PC-3 (cell line): ENCODE measurements at regions not wholly inside any gene's neighbourhood (a gene's known extent, or its start where the extent isn't known, plus 50 kb on each side); places are given as distances from the start of the nearest gene placed in this dataset.

Source experiments
- ATAC-seq: fragments of 200-7000 bp; cut with Tn5 transposase; 2 replicates; pipeline ENCODE4 v1.9.1; 2020; ENCODE audit warnings: mild to moderate bottlenecking, moderate library complexity
- BruUV-seq: library from RNA; stranded (reverse); fragments of 400-500 nt; replicated peaks from 2 replicates; lab custom pipeline; 2021; lab: Mats Ljungman, UMichigan
- CTCF ChIA-PET: fragments of 300-600 bp; sonication (Branson Sonifier 250); formaldehyde crosslinking; loops from one replicate; lab custom pipeline; 2022; ENCODE audit warnings: antibody characterized with exemption; lab: Charles Lee
- POLR2A ChIA-PET: fragments of 300-600 bp; sonication (Branson Sonifier 250); formaldehyde crosslinking; loops from one replicate; lab custom pipeline; 2022; ENCODE audit warnings: antibody characterized with exemption; ENCODE audit not compliant: unreplicated experiment; lab: Charles Lee
- DNase-seq: peaks from one replicate; pipeline ENCODE4 v3.0.0-alpha.2; 2015
- H2AFZ ChIP-seq: fragments of 300-600 bp; sonication (generic); 2 replicates; pipeline ENCODE4 v1.6.0; 2016; ENCODE audit warnings: antibody characterized with exemption, low read length
- H3F3A ChIP-seq: fragments of 300-600 bp; sonication (generic); one replicate; pipeline ENCODE4 v1.6.0; 2017; ENCODE audit warnings: antibody characterized with exemption, low read length, control low read depth, mild to moderate bottlenecking; ENCODE audit not compliant: unreplicated experiment
- H3K27ac ChIP-seq: fragments of 300-600 bp; sonication (generic); 2 replicates; pipeline ENCODE4 v1.5.1; 2016; ENCODE audit warnings: mild to moderate bottlenecking, low read length
- H3K27me3 ChIP-seq: fragments of 300-600 bp; sonication (generic); 2 replicates; pipeline ENCODE4 v1.6.1; 2016; ENCODE audit warnings: low read length, mixed read lengths
- H3K36me3 ChIP-seq: fragments of 300-600 bp; sonication (generic); 2 replicates; pipeline ENCODE4 v1.6.1; 2016; ENCODE audit warnings: low read depth, mixed run types, low read length, mixed read lengths
- H3K4me1 ChIP-seq: fragments of 300-600 bp; sonication (generic); 2 replicates; pipeline ENCODE4 v1.5.1; 2016; ENCODE audit warnings: low read length; ENCODE audit not compliant: insufficient read depth
- H3K4me2 ChIP-seq: fragments of 300-600 bp; sonication (generic); 2 replicates; pipeline ENCODE4 v1.6.0; 2016; ENCODE audit warnings: low read length
- H3K4me3 ChIP-seq: fragments of 300-600 bp; sonication (generic); 2 replicates; pipeline ENCODE4 v1.5.1; 2016; ENCODE audit warnings: mild to moderate bottlenecking, low read length, mixed read lengths
- H3K79me2 ChIP-seq: fragments of 300-600 bp; sonication (generic); 2 replicates; pipeline ENCODE4 v1.6.1; 2017; ENCODE audit warnings: low read length, mixed read lengths
- H3K9ac ChIP-seq: fragments of 300-600 bp; sonication (generic); 2 replicates; pipeline ENCODE4 v1.6.0; 2016; ENCODE audit warnings: mild to moderate bottlenecking, low read length
- H3K9me2 ChIP-seq: fragments of 300-600 bp; sonication (generic); replicated peaks from 2 replicates; pipeline ENCODE4 v1.6.1; 2016; ENCODE audit warnings: mixed run types, low read length, mixed read lengths
- H3K9me3 ChIP-seq: fragments of 300-600 bp; sonication (generic); 2 replicates; pipeline ENCODE4 v1.6.1; 2016; ENCODE audit warnings: low read length, mixed read lengths
- H4K20me1 ChIP-seq: fragments of 300-600 bp; sonication (generic); 2 replicates; pipeline ENCODE4 v1.6.1; 2016; ENCODE audit warnings: low read length, mixed read lengths
- CTCF ChIP-seq: fragments of 300-600 bp; sonication (generic); conservative IDR thresholded peaks from 2 replicates; pipeline ENCODE4 v1.5.1; 2017; ENCODE audit warnings: antibody characterized with exemption, low read depth, mild to moderate bottlenecking, low read length
- EZH2 ChIP-seq: fragments of 300-600 bp; sonication (generic); IDR thresholded peaks from one replicate; pipeline ENCODE4 v1.6.1; 2017; ENCODE audit warnings: antibody characterized with exemption, mild to moderate bottlenecking, low read length; ENCODE audit not compliant: unreplicated experiment
- EZH2phosphoT487 ChIP-seq: fragments of 300-600 bp; sonication (generic); IDR thresholded peaks from 2 replicates; pipeline ENCODE4 v1.6.1; 2018; ENCODE audit warnings: mild to moderate bottlenecking, antibody characterized with exemption, low read length, borderline replicate concordance
- intact Hi-C: fragments of 100-400 bp; cut with micrococcal nuclease; formaldehyde crosslinking; loops from 2 replicates; pipeline ENCODE4 v1.9.0; 2023

GRCh38 chr7:22016507-22016906 is 70.8 kb upstream of the CDCA7L start:
- Histone ChIP-seq H3F3A (no peaks in the 10 kb centered on the region), H3K4me1 (no peaks in the 10 kb centered on the region), H3K27me3 (peaks cover 87% of the 10 kb centered on the region), H2AFZ (no peak overlapping the region), H3K27ac (no peak overlapping the region), H3K9me2 (no peaks in the 10 kb centered on the region), H3K36me3 (no peaks in the 10 kb centered on the region), H3K4me2 (no peak overlapping the region), H3K4me3 (no peak overlapping the region), H3K9ac (no peak overlapping the region), H3K9me3 (no peaks in the 10 kb centered on the region), H4K20me1 (no peaks in the 10 kb centered on the region), H3K79me2 (no peaks in the 10 kb centered on the region)
- BruUV-seq, result no TSS peak
- TF ChIP-seq EZH2phosphoT487 (no peak), CTCF (no peak), EZH2 (no peak)
- intact Hi-C loops, result no loop called here
- CTCF ChIA-PET, result no interaction called here
- DNase-seq, result no peak
- POLR2A ChIA-PET, result no interaction called here
- ATAC-seq, result no peak

GRCh38 chr7:22013711-22014110 is 68.0 kb upstream of the CDCA7L start:
- no peak for DNase-seq
- intact Hi-C loops, result no loop called here
- Histone ChIP-seq H3K79me2 (no peaks in the 10 kb centered on the region), H2AFZ (no peak overlapping the region), H3K4me1 (no peaks in the 10 kb centered on the region), H3K9ac (no peak overlapping the region), H3K36me3 (no peaks in the 10 kb centered on the region), H3K9me2 (no peaks in the 10 kb centered on the region), H3K27me3 (peaks cover 84% of the 10 kb centered on the region), H3K4me2 (no peak overlapping the region), H3F3A (no peaks in the 10 kb centered on the region), H3K4me3 (no peak overlapping the region), H4K20me1 (no peaks in the 10 kb centered on the region), H3K9me3 (no peaks in the 10 kb centered on the region), H3K27ac (no peak overlapping the region)
- TF ChIP-seq EZH2phosphoT487, result no peak
- TF ChIP-seq CTCF, result no peak
- no peak for TF ChIP-seq EZH2
- ATAC-seq, result no peak
- CTCF ChIA-PET, result no interaction called here
- POLR2A ChIA-PET, result no interaction called here
- BruUV-seq, result no TSS peak

- POLR2A ChIA-PET, result no interaction called here
- H3K79me2 ChIP-seq, result no peaks in the 10 kb centered on the region
- no peaks in the 10 kb centered on the region for H3F3A ChIP-seq
- no peak overlapping the region for H3K4me2 ChIP-seq
- no peaks in the 10 kb centered on the region for H4K20me1 ChIP-seq
- TF ChIP-seq CTCF (no peak), EZH2 (no peak), EZH2phosphoT487 (no peak)
- H3K9me3 ChIP-seq, result no peaks in the 10 kb centered on the region
- H3K27ac ChIP-seq, result no peak overlapping the region
- H2AFZ ChIP-seq, result no peak overlapping the region
- no peak overlapping the region for H3K9ac ChIP-seq
- H3K36me3 ChIP-seq, result no peaks in the 10 kb centered on the region
- H3K4me3 ChIP-seq, result no peak overlapping the region
- no peak for DNase-seq
- no peaks in the 10 kb centered on the region for H3K4me1 ChIP-seq
- BruUV-seq, result no TSS peak
- intact Hi-C loops, result loop anchor here (10.0 kb wide), 1 partner anchor 324 kb away; no protein-coding TSS in a partner anchor
- CTCF ChIA-PET, result no interaction called here
- no peak for ATAC-seq
- H3K9me2 ChIP-seq, result no peaks in the 10 kb centered on the region
- H3K27me3 ChIP-seq, result peaks cover 76% of the 10 kb centered on the region
These were observed 63.0 kb upstream of the CDCA7L start for GRCh38 chr7:22008683-22009082.
